HL-60 (cell line): ENCODE measurements at regions not wholly inside any gene's neighbourhood (a gene's known extent, or its start where the extent isn't known, plus 50 kb on each side); places are given as distances from the start of the nearest gene placed in this dataset.

ENCODE experiments used
- CTCF ChIP-seq: IDR thresholded peaks from one replicate; pipeline ENCODE4 v1.5.1; 2011; ENCODE audit warnings: low read length, control low read depth, inconsistent platforms; ENCODE audit not compliant: insufficient read depth
- GABPA ChIP-seq: IDR thresholded peaks from 2 replicates; pipeline ENCODE4 v1.6.1; 2012; ENCODE audit warnings: low read depth
- POLR2AphosphoS5 ChIP-seq: IDR thresholded peaks from 2 replicates; pipeline ENCODE4 v1.6.1; 2012; ENCODE audit warnings: low read depth
- REST ChIP-seq: IDR thresholded peaks from 2 replicates; pipeline ENCODE4 v1.6.1; 2012; ENCODE audit warnings: low read depth; ENCODE audit not compliant: insufficient replicate concordance
- SPI1 ChIP-seq: IDR thresholded peaks from 2 replicates; pipeline ENCODE4 v1.6.1; 2012; ENCODE audit warnings: low read depth, mild to moderate bottlenecking, borderline replicate concordance

GRCh38 chr13:74450525-74450845, 316.3 kb upstream of the KLF12 start:
- no peak for TF ChIP-seq CTCF
- TF ChIP-seq POLR2AphosphoS5, result no peak
- TF ChIP-seq REST, result no peak
- no peak for TF ChIP-seq GABPA
- no peak for TF ChIP-seq SPI1
